Trophoblast cell (in vitro differentiated cells and primary cell): ENCODE measurements at regions not wholly inside any gene's neighbourhood (a gene's known extent, or its start where the extent isn't known, plus 50 kb on each side); places are given as distances from the start of the nearest gene placed in this dataset.
A peak's percentile ranks its signal among the peaks of the same experiment; 100 is the strongest.

ENCODE experiments used
- DNase-seq, 2 donors: peaks; one replicate each; pipeline ENCODE4 v3.0.0-alpha.2; 2016
- H2AFZ ChIP-seq: 2 replicates; pipeline ENCODE4 v1.6.1; 2013; ENCODE audit warnings: low read length, moderate library complexity, mild to moderate bottlenecking; ENCODE audit not compliant: insufficient read depth, poor library complexity
- H2AK5ac ChIP-seq: 2 replicates; pipeline ENCODE4 v1.6.1; 2013; ENCODE audit warnings: mild to moderate bottlenecking, low read length
- H2BK120ac ChIP-seq: 2 replicates; pipeline ENCODE4 v1.6.1; 2013; ENCODE audit warnings: low read length, mild to moderate bottlenecking, moderate library complexity; ENCODE audit not compliant: insufficient read depth, poor library complexity
- H2BK12ac ChIP-seq: 2 replicates; pipeline ENCODE4 v1.6.1; 2013; ENCODE audit warnings: mild to moderate bottlenecking, low read length, moderate library complexity
- H2BK5ac ChIP-seq: 2 replicates; pipeline ENCODE4 v1.6.1; 2013; ENCODE audit warnings: low read length, low read depth, moderate library complexity, mild to moderate bottlenecking; ENCODE audit not compliant: poor library complexity
- H3K14ac ChIP-seq: 2 replicates; pipeline ENCODE4 v1.6.1; 2013; ENCODE audit warnings: mild to moderate bottlenecking, low read length
- H3K18ac ChIP-seq: 2 replicates; pipeline ENCODE4 v1.6.1; 2013; ENCODE audit warnings: mild to moderate bottlenecking, low read length
- H3K23ac ChIP-seq: 2 replicates; pipeline ENCODE4 v1.6.1; 2013; ENCODE audit warnings: low read length
- H3K27ac ChIP-seq: 2 replicates; pipeline ENCODE4 v1.5.1; 2013; ENCODE audit warnings: low read depth, mild to moderate bottlenecking, inconsistent platforms, low read length, moderate library complexity
- H3K27me3 ChIP-seq: 2 replicates; pipeline ENCODE4 v1.6.1; 2013; ENCODE audit warnings: inconsistent platforms, mild to moderate bottlenecking, low read length, moderate library complexity; ENCODE audit not compliant: insufficient read depth
- H3K36me3 ChIP-seq, 2 experiments: 1 replicate in 1 of 2; 2 replicates in 1 of 2; pipeline ENCODE4 v1.6.1; 2013; ENCODE audit warnings: low read length in 2 of 2, mild to moderate bottlenecking in 2 of 2, moderate library complexity in 1 of 2; ENCODE audit not compliant: insufficient read depth in 2 of 2, control insufficient read depth in 1 of 2
- H3K4ac ChIP-seq: 2 replicates; pipeline ENCODE4 v1.6.1; 2013; ENCODE audit warnings: low read depth, mild to moderate bottlenecking, low read length, moderate library complexity
- H3K4me1 ChIP-seq, 2 experiments: 1 replicate in 1 of 2; 2 replicates in 1 of 2; pipeline ENCODE4 v1.6.1; 2013; ENCODE audit warnings: low read length in 2 of 2, mild to moderate bottlenecking in 2 of 2, moderate library complexity in 1 of 2; ENCODE audit not compliant: insufficient read depth in 2 of 2, control insufficient read depth in 1 of 2
- H3K4me2 ChIP-seq: 2 replicates; pipeline ENCODE4 v1.6.1; 2013; ENCODE audit warnings: inconsistent platforms, mild to moderate bottlenecking, low read length, moderate library complexity
- H3K4me3 ChIP-seq: 2 replicates; pipeline ENCODE4 v1.5.1; 2013; ENCODE audit warnings: mild to moderate bottlenecking, low read depth, low read length, inconsistent platforms
- H3K79me1 ChIP-seq: one replicate; pipeline ENCODE4 v1.6.1; 2013; ENCODE audit warnings: low read length
- H3K79me2 ChIP-seq: 2 replicates; pipeline ENCODE4 v1.6.1; 2013; ENCODE audit warnings: low read length, mild to moderate bottlenecking; ENCODE audit not compliant: control insufficient read depth, insufficient read depth, poor library complexity
- H3K9ac ChIP-seq: 2 replicates; pipeline ENCODE4 v1.6.1; 2013; ENCODE audit warnings: mild to moderate bottlenecking, low read length
- H3K9me3 ChIP-seq: 2 replicates; pipeline ENCODE4 v1.6.1; 2013; ENCODE audit warnings: low read depth, mild to moderate bottlenecking, control low read depth, inconsistent platforms, low read length; ENCODE audit not compliant: insufficient read depth
- H4K12ac ChIP-seq: 2 replicates; pipeline ENCODE4 v1.6.1; 2013; ENCODE audit warnings: low read depth, mild to moderate bottlenecking, low read length, moderate library complexity
- H4K8ac ChIP-seq: 2 replicates; pipeline ENCODE4 v1.6.1; 2013; ENCODE audit warnings: low read depth, mild to moderate bottlenecking, low read length, moderate library complexity
- H4K91ac ChIP-seq: one replicate; pipeline ENCODE4 v1.6.1; 2013; ENCODE audit warnings: low read depth, mild to moderate bottlenecking, low read length, moderate library complexity
- WGBS: extraction: QIAGEN DNeasy Blood & Tissue Kit; methylation state at CpG from one replicate; pipeline ENCODE4 v1.1.7; 2013; ENCODE audit warnings: missing lambda C conversion rate; ENCODE audit not compliant: insufficient read length, insufficient coverage; ENCODE audit errors: extremely low coverage; 5-methylcytosine and 5-hydroxymethylcytosine counted together

DNA sequence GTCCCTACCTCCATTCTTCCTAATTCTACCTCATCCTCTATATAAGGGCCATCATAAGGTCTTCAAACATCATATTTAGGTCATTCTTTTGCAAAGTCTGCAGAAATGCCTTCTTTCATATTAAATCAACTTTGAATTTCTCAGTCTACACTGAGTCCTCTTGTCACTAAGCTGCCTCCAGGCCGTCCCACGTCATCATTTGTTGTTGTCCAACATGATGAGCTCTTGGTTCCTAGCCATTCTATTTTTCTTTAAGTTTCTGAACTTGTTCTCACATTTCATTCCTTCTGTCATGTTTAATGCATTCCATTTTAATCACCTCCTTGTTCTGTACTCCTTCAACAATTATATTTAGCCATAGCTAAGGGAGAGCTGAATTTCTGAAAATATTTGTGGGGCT, 59.2 kb upstream of the PGR start:
- no peak overlapping the region for H2BK120ac ChIP-seq
- H3K79me2 ChIP-seq, result no peaks in the 10 kb centered on the region
- H3K14ac ChIP-seq, result no peak overlapping the region
- H3K4me1 ChIP-seq, result no peaks in the 10 kb centered on the region
- H3K18ac ChIP-seq, result no peak overlapping the region
- H3K9me3 ChIP-seq, result no peaks in the 10 kb centered on the region
- H3K79me1 ChIP-seq, result no peaks in the 10 kb centered on the region
- no peak overlapping the region for H2AFZ ChIP-seq
- no peak overlapping the region for H3K4me3 ChIP-seq
- H4K12ac ChIP-seq, result no peak overlapping the region
- WGBS, result no CpG with 5 or more reads among the region's 2 CpGs
- DNase-seq, result no peak
- no peaks in the 10 kb centered on the region for H3K27me3 ChIP-seq
- no peak overlapping the region for H3K27ac ChIP-seq
- no peak overlapping the region for H3K4ac ChIP-seq
- no peak overlapping the region for H2AK5ac ChIP-seq
- H3K9ac ChIP-seq, result no peak overlapping the region
- H3K23ac ChIP-seq, result no peak overlapping the region
- no peak overlapping the region for H2BK5ac ChIP-seq
- H4K91ac ChIP-seq, result no peak overlapping the region
- H4K8ac ChIP-seq, result no peak overlapping the region
- no peak overlapping the region for H3K4me2 ChIP-seq
- no peaks in the 10 kb centered on the region for H3K36me3 ChIP-seq
- H2BK12ac ChIP-seq, result no peak overlapping the region

DNA sequence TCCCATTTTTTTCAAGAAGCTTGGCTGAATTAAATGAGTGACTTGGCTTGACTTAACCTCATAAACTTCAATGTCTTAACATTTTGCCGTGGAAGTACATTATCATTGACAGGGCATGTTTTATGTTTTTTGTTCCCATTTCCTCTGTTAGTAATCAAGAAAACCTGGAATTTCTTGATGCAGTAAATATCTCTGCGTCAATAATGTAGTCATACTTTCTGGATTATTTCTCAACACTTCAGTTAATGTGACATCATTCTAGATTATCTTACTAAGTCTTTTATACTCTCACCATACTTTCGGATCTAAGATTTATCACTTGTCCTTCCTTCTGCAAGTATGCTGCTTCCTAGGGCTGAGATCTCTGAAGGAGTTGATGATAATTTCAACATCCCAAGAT, 58.6 kb upstream of the PGR start:
- no peak overlapping the region for H3K9ac ChIP-seq
- WGBS, result no CpG with 5 or more reads among the region's 3 CpGs
- H4K91ac ChIP-seq, result no peak overlapping the region
- no peak overlapping the region for H2BK12ac ChIP-seq
- H3K4me2 ChIP-seq, result no peak overlapping the region
- H2AK5ac ChIP-seq, result no peak overlapping the region
- no peaks in the 10 kb centered on the region for H3K36me3 ChIP-seq
- H3K14ac ChIP-seq, result no peak overlapping the region
- H3K18ac ChIP-seq, result no peak overlapping the region
- no peak overlapping the region for H3K4me3 ChIP-seq
- no peaks in the 10 kb centered on the region for H3K9me3 ChIP-seq
- no peak overlapping the region for H3K23ac ChIP-seq
- H3K27me3 ChIP-seq, result no peaks in the 10 kb centered on the region
- H2AFZ ChIP-seq, result no peak overlapping the region
- H3K4me1 ChIP-seq, result no peaks in the 10 kb centered on the region
- H3K4ac ChIP-seq, result no peak overlapping the region
- no peaks in the 10 kb centered on the region for H3K79me1 ChIP-seq
- DNase-seq, result peak in 1 of 2 donors; percentile 2
- H2BK5ac ChIP-seq, result no peak overlapping the region
- no peak overlapping the region for H2BK120ac ChIP-seq
- H4K8ac ChIP-seq, result no peak overlapping the region
- no peak overlapping the region for H4K12ac ChIP-seq
- H3K27ac ChIP-seq, result no peak overlapping the region
- no peaks in the 10 kb centered on the region for H3K79me2 ChIP-seq

DNA sequence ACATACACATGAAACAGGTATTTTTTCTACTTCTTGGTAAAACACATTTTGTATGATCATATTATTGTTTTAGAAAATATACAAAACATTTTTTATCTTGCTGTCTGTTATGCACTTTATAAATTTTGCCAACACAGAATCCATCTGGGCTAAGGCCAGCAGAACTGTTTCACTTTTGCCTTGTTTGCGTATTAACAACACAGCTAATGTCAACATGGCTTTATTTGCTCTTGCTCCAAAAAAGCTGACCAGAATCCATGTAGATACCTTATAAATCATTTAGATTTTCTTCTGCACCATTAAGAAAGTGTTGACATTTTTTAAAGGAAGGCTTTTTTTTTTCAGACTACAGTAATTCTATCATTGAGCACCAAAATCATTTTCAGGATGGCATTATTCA, 58.1 kb upstream of the PGR start:
- no peak overlapping the region for H2BK120ac ChIP-seq
- no peaks in the 10 kb centered on the region for H3K79me2 ChIP-seq
- H3K9ac ChIP-seq, result no peak overlapping the region
- H2AK5ac ChIP-seq, result no peak overlapping the region
- H3K9me3 ChIP-seq, result no peaks in the 10 kb centered on the region
- H3K27ac ChIP-seq, result no peak overlapping the region
- H2BK12ac ChIP-seq, result no peak overlapping the region
- DNase-seq, result no peak
- no peaks in the 10 kb centered on the region for H3K36me3 ChIP-seq
- H2AFZ ChIP-seq, result no peak overlapping the region
- no peak overlapping the region for H3K18ac ChIP-seq
- H2BK5ac ChIP-seq, result no peak overlapping the region
- H3K23ac ChIP-seq, result no peak overlapping the region
- no peaks in the 10 kb centered on the region for H3K79me1 ChIP-seq
- H4K12ac ChIP-seq, result no peak overlapping the region
- no peak overlapping the region for H4K91ac ChIP-seq
- no peak overlapping the region for H4K8ac ChIP-seq
- H3K4me2 ChIP-seq, result no peak overlapping the region
- whole genome bisulfite sequencing, result no CpG with 5 or more reads among the region's 1 CpG
- H3K4me1 ChIP-seq, result no peaks in the 10 kb centered on the region
- no peaks in the 10 kb centered on the region for H3K27me3 ChIP-seq
- H3K14ac ChIP-seq, result no peak overlapping the region
- H3K4ac ChIP-seq, result no peak overlapping the region
- H3K4me3 ChIP-seq, result no peak overlapping the region

DNA sequence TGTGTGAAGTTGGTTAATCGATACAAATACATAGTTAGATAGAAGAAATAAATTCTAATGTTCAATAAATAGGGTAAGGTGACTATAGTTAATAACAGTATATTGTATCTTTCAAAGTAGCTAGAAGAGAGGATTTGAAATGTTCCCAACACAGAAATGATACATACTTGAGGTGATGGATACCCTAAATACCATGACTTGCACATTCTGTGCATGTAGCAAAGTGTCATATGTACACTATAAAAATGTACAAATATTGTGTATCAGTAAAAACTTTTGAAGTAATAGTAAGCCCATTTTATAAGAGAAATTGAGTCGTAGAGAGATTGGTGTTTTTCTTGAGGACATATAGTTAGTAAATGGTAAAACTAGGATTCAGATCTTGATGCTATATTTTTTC, 56.4 kb upstream of the PGR start:
- no peaks in the 10 kb centered on the region for H3K4me1 ChIP-seq
- H2BK5ac ChIP-seq, result no peak overlapping the region
- no peak overlapping the region for H4K8ac ChIP-seq
- H3K36me3 ChIP-seq, result no peaks in the 10 kb centered on the region
- no peak overlapping the region for H2BK12ac ChIP-seq
- no peak overlapping the region for H4K12ac ChIP-seq
- no peak overlapping the region for H3K4me2 ChIP-seq
- no peak overlapping the region for H3K4me3 ChIP-seq
- H3K9me3 ChIP-seq, result no peaks in the 10 kb centered on the region
- H3K27ac ChIP-seq, result no peak overlapping the region
- no peak overlapping the region for H3K18ac ChIP-seq
- H2BK120ac ChIP-seq, result no peak overlapping the region
- H3K4ac ChIP-seq, result no peak overlapping the region
- H3K79me2 ChIP-seq, result no peaks in the 10 kb centered on the region
- no peak overlapping the region for H2AFZ ChIP-seq
- H3K9ac ChIP-seq, result no peak overlapping the region
- no peak overlapping the region for H3K23ac ChIP-seq
- H3K27me3 ChIP-seq, result no peaks in the 10 kb centered on the region
- DNase-seq, result no peak
- no CpG with 5 or more reads among the region's 2 CpGs for WGBS
- H4K91ac ChIP-seq, result no peak overlapping the region
- H3K79me1 ChIP-seq, result no peaks in the 10 kb centered on the region
- no peak overlapping the region for H2AK5ac ChIP-seq
- H3K14ac ChIP-seq, result no peak overlapping the region
